HG03066 (cell line): ENCODE measurements at regions not wholly inside any gene's neighbourhood (a gene's known extent, or its start where the extent isn't known, plus 50 kb on each side); places are given as distances from the start of the nearest gene placed in this dataset.
"Not testable (repeated sequence)": the region's sequence is repeated elsewhere in the genome, so short reads cannot be mapped to it uniquely, and the experiment has no call there.

Experiments
- ATAC-seq: cut with Tn5 transposase; IDR thresholded peaks from one replicate; pipeline ENCODE4 v1.9.1; 2021; ENCODE audit warnings: low read depth; ENCODE audit not compliant: unreplicated experiment

- no peak for ATAC-seq
Observed at GRCh38 chr3:35183927-35184675, 455.2 kb upstream of the ARPP21 start.

GRCh38 chr3:35184775-35185174, 454.6 kb upstream of the ARPP21 start:
- no peak for ATAC-seq

- ATAC-seq, result no peak
Observed at GRCh38 chr3:35187908-35188307, 451.4 kb upstream of the ARPP21 start.

GRCh38 chr3:35194666-35195065, 444.7 kb upstream of the ARPP21 start:
- ATAC-seq, result no peak

- no peak for ATAC-seq
Observed at GRCh38 chr3:35198857-35199256, 440.5 kb upstream of the ARPP21 start.

GRCh38 chr3:35200056-35200455, 439.3 kb upstream of the ARPP21 start:
- ATAC-seq, result no peak

- no peak for ATAC-seq
Observed at GRCh38 chr3:35201211-35201610, 438.1 kb upstream of the ARPP21 start.

GRCh38 chr3:35215525-35216500, 423.5 kb upstream of the ARPP21 start:
- ATAC-seq, result no peak

- ATAC-seq, result no peak
Observed at GRCh38 chr3:35216501-35217266, 422.6 kb upstream of the ARPP21 start.

- ATAC-seq, result no peak
Observed at GRCh38 chr3:35223632-35224394, 415.5 kb upstream of the ARPP21 start.

- no peak for ATAC-seq
Observed at GRCh38 chr3:35224565-35225295, 414.6 kb upstream of the ARPP21 start.

GRCh38 chr3:35241236-35241635, 398.1 kb upstream of the ARPP21 start:
- no peak for ATAC-seq

GRCh38 chr3:35254917-35255316, 384.4 kb upstream of the ARPP21 start:
- ATAC-seq, result no peak

- ATAC-seq, result no peak
Observed at GRCh38 chr3:35257641-35258040, 381.7 kb upstream of the ARPP21 start.

- no peak for ATAC-seq
Observed at GRCh38 chr3:35262406-35262805, 376.9 kb upstream of the ARPP21 start.

GRCh38 chr3:35263477-35263876, 375.8 kb upstream of the ARPP21 start:
- no peak for ATAC-seq

- not testable (repeated sequence) for ATAC-seq
Observed at GRCh38 chr3:35266065-35266464, 373.3 kb upstream of the ARPP21 start.

GRCh38 chr3:35275768-35276167, 363.6 kb upstream of the ARPP21 start:
- ATAC-seq, result no peak

GRCh38 chr3:35276568-35276967, 362.8 kb upstream of the ARPP21 start:
- ATAC-seq, result no peak
